LHCN-M2 (cell line): ENCODE measurements at regions not wholly inside any gene's neighbourhood (a gene's known extent, or its start where the extent isn't known, plus 50 kb on each side); places are given as distances from the start of the nearest gene placed in this dataset.
"Not testable (repeated sequence)": the region's sequence is repeated elsewhere in the genome, so short reads cannot be mapped to it uniquely, and the experiment has no call there.

Experiments used
- DNase-seq: peaks from one replicate; pipeline ENCODE4 v3.0.0-alpha.2; 2012; ENCODE audit warnings: low read depth

DNA sequence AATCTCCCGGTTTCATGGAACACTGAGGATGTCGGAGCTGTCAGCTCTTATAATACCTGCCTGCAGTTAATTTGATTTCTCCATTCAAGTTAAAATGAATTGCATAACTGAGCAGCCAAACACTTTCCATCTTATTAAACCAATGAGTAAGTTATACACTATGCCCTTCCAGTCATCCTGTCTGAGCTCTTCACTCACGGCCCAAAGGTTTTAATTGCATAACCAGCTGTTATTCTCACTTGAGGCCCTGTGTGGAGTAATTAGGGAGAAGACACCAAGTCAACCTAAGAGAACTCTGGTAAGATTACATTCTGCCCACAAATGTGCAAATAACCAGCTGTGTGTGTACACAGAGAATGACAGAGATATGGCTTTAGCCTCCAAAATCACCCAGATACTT, 303.5 kb downstream of the TBC1D4 start:
- peak; percentile 53 for DNase-seq

DNA sequence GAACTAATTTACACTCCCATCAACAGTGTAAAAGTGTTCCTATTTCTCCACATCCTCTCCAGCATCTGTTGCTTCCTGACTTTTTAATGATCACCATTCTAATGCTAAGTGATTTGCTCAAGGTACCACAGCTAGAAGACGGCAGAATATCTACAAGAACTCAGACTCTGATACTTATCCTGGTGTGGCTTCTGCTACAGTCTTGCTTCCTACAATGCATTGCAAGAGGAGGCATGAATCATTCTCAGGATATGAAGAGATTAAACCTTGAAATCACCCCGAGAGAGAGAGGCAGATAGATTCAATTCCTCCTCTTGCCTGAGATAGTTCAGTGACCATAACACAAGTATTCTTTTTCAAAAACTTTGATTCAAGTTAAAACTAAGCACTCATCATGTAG, 306.4 kb downstream of the TBC1D4 start:
- DNase-seq = no peak

DNA sequence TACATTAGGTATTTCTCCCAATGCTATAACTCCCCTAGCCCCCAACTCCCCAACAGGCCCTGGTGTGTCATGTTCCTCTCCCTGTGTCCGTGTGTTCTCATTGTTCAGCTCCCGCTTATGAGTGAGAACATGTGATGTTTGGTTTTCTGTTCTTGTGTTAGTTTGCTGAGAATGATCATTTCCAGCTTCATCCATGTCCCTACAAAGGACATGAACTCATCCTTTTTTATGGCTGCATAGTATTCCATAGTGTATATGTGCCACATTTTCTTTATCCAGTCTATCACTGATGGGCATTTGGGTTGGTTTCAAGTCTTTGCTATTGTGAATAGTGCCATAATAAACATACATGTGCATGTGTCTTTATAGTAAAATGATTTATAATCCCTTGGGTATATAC, 306.9 kb downstream of the TBC1D4 start:
- not testable (repeated sequence) for DNase-seq

DNA sequence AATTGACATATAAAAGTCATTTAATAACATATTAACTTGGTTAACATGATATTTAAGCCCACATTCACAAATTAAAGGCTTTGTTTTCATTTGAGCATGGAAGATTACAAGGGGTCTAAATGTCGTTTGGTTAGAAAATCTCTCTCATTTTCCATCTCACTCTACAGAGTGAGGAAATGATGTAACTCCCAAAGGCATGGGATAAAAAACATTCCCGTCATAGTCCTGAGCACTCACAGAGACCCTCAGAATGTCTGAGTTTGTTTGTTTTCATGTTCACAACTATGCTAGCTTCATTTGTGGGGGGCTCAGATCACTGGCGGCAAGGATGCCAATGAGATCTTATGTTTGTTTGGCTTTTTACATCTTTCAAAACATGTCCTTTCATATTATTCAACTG, 307.5 kb downstream of the TBC1D4 start:
- no peak for DNase-seq

DNA sequence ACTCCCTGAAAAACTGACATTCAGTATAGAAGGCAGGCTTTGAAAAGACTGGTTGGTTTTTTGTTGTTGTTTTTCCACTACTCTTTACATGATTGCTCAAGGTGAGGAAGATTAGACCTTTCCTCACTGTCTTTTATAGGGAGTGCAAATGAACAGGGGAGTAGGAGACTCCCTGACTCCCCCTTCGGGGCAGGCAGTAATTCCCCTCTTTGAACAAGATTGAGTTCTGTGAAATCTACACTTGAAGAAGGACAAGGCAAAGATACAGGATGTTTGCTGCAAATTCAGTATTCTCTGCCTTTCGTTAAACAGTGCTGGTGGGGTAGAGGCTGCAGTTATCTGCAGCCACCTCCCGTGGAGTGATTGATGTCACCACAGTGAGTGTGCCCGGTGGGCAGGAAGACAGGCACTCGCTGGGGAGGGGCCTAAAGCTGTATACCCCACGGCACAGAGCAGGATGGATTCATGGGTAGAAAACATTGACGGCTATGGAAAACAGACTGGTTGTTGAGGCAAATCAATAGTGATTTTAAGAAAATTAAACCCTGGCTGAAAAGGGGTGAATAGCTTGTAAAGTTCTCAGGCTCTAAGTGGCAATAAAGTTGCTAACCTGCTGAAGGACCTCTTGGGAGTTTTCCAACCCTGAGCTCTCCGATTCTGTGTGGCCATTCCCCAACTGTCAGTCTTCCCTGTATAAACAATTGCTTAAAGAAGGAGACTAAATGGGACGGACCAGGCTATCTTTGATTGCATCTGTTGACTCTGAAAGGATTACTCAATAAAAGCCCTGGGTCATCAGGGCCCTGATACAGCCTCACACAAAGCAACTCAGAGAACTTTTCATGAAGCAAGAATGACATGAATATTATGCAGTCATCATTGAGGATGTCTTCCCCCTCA, 308.3 kb downstream of the TBC1D4 start:
- DNase-seq = no peak

DNA sequence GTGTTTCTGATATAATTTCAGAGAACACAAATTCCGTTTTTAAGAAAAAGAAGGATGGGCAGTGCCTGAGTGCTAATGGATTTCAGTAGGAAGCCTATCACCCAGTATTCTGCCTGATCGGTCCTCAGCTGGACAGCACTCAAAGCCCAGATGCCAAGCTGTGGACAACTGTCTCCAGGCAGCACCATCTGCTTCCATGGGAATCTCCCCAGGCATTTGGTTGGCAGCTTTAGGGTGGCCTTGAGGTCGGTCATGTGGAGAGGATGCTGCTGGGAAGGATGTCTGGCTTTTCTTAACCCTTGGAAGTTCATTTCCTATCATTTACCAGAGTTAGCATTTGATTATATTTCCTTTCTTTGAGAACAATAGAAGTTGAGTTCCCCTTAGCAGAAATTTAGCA, 311.7 kb downstream of the TBC1D4 start:
- DNase-seq = no peak

DNA sequence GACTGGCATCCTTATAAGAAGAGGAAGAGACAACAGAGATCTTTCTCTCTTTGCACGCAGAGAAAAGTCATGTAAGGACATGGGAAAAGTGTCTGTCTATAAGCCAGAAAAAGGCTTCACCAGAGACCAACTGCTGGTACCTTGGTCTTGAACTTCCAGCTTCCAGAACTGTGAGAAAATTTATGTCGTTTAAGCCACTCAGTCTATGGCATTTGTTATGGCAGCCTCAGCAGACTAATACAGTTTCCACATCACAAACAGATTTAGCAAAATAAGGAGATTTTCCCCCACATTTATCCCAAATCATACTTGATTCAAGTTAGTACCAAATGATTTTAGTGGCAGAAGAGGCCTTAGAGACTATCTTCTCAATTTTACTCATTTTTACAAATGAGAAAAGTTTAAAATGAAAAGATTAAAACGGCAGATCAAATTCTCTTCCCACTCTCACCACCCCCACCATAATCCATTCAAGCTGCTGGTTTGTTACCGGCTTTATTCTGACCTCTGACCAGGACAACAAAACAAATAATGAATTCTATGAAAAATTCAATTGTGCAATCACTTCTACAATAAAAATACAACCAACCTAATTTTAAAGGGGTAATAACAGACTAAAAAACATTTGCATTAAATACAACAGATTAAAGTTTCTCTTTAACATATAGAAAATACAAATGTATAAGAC, 316.3 kb downstream of the TBC1D4 start:
- DNase-seq = no peak

DNA sequence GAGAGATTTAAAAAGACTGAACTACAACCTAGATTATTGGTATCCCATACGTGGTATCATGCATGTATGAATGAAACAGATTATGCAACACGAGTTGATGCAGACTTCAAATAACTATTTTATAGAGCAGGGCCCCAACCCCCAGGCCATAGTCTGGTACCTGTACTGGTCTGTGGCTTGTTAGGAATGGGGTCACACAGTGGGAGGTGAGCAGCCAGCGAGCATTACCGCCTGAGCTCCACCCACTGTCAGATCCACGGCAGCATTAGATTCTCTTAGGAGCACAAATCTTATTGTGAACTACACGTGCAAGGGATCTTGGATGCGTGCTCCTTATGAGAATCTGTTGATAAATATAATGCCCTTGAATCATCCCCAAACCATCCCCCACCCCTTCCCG, 320.2 kb downstream of the TBC1D4 start:
- DNase-seq = no peak

DNA sequence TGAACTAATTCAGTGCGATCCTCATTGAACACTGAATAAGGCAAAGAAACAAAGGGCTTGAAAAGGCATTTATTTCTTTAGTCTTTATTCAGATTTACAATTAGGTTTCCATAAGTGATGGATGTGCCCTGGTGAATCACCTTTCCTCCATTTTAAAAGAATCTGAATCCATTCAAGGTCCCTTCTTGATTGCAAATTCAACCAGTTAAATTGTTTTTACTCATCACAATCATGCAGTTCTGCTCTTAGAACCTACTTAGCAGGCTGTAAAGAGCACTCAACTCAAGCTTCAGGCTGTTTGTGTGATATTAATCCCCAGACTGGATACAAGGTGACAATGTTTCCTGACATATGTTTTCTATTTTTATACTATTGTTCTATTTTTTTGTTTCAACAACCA, 321.0 kb downstream of the TBC1D4 start:
- no peak for DNase-seq

DNA sequence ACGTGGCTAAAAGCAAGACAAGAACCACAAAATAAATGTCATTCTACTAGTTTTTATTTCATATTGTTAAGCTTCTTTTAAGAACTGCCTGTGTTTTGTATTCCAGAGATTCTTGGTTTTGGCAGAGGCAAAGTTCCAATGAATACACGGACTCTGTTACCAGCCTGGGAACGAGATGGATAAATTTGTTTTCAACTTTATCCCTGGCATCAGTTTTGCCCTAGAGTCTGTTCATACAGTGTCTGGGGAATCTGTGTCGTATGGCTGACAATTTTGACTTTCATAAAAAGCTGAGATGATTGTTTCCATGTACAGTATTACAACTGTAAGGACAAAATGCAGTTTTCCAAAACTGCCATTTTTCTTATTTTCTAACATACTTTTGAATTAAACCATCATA, 327.6 kb downstream of the TBC1D4 start:
- DNase-seq = no peak

DNA sequence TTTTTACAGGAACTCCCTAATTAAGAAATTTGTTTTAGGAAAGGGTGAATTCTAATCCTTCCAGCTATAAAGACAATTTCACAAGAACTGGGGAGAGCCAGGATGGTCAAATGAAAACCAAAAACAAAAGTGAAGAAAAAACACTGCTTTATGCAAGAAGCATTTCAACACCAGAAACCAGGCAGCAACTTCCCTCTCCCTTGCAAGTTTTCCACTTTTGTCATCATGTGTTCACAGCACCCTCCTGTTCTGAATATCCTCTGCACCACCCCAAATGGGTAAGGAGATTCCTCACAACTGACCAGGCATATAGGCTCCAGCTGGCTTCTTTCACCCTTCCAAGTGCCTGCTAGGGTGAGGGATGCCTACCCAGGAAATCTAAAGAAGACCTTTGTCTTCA, 328.1 kb downstream of the TBC1D4 start:
- no peak for DNase-seq

DNA sequence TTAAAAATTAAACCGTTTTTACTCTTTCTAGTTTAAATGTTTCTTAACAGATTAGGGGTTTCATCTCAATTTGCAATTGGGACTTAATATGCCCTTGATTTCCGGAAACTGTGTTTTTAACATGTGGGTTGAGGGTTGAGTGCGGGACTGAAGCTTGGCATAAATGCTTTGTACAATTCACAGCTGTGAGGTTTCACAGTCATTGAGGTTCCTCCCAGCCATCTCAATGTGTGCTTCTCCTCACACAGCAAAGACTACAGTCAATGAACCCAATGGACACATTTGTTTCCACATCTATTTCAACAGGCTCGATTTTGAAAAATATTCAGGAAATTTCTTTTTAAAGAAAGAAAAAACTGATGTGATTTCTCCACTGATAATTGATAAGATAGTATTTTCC, 328.6 kb downstream of the TBC1D4 start:
- DNase-seq = no peak

DNA sequence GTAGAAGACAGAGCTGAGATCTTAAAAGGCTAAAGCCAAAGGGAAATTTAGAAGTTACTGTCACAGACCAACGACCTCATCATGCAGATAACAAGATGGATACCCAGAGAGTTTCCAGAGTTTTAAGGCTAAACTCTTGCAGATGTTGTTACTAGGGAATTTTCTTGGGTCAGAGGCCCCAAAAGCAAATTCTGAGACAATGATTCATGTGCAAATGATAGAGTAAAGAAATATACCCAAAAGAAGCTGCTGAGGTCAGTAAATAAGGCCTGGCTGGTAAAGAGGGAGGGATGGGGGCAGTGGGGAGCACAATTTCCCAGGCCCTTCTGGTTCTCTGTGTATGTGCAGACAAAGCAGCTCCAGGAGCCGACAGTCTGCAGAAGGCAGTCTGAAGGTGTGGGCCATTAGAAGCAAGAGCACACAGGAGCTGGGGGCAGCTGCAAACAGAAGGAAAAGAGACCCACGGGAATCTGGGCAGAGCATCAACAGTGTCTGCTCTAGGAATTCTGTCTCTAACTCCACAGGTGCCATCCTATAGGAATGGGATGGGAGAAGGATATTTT, 330.8 kb downstream of the TBC1D4 start:
- DNase-seq = peak; percentile 53

DNA sequence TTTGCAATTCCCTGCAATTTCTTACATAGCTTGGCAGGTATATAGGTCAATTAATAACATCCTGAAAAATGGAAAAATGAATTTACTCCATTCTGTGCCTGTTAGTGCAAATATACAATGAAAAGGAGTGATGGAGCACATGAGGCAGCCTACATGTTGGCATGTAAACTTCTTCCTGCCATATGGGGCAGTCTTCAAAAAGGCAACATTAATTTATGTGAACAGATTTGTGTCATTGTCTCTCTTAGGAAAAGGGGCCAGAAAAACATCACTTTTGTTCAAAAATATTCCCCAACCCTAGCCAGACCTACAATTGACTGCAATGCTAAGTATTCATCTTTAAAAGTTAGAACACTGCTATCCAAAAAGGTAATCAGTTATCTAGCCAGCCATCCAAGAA, 332.2 kb downstream of the TBC1D4 start:
- DNase-seq = no peak

DNA sequence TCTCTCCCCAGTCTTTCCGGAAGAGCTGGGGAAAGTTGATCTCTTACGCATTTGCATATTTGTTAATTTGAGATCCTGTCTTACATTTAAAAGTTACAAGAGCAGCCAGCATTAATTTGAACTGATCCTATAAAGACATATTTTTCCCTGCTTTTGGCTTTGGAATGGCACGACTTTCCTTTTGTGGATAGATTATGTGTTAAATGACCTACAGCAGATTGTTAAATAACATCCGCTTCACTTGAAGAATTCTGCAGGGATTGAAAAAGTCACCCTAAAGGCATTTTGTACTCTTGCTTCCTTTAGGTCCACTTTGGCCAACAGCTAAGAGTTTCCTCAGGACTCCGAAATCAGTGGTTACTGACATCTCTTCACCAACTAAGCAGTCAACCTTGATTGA, 334.0 kb downstream of the TBC1D4 start:
- no peak for DNase-seq

DNA sequence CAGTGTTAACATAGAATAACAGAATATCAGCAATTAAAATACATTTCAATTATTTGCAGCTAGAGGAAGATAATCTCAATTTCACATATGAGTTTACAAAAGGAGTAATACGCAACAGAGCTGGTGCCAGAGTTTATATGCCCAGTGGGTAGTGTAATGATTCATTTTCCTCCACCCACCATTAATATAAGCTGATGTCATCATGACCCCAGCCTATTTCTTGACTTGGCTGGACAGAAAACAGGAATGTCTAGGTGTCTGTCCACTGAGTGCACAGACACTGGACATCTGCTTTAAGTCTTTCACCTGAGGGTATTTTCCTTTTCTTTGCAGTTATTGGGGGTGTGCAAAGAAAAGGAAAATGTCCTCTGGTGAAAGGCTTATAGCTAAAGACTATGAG, 335.5 kb downstream of the TBC1D4 start:
- no peak for DNase-seq

DNA sequence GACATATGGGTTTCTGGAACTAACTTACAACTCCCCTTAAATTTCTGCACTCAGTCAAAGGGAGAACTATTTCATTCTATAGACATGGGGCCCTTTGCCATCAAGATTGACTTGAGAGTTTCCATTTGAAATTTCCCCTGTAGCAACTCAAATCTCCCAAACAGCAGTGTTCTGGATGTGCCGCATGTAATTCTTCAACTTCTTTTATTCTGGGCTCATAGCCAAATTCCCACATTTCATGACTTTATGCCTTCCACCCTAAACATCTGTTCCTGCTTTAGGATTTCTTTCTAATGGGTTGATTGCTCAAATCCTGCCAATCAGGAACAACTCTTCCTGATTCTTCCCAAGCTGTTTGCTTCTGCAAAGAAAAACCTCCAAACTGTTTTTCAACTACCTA, 336.0 kb downstream of the TBC1D4 start:
- DNase-seq = peak; percentile 27

DNA sequence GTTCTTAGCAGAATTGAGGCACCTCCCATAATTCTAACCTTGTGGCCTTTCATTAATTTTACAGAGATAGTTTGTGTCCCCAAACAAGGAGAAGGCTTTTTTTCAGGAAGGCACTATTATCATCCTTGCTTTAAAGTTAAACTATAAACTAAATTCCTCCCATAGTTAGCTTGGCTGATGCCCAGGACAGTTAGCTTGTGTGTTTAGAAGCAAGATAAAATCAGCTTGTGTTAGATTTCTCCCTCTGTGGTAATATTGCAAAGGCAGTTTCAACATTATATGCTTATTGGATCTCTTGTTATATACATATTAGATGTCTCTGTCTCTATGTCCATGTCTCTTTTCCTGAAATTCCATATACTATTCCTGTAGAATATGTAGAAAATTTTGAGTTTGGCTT, 342.7 kb downstream of the TBC1D4 start:
- DNase-seq = no peak

DNA sequence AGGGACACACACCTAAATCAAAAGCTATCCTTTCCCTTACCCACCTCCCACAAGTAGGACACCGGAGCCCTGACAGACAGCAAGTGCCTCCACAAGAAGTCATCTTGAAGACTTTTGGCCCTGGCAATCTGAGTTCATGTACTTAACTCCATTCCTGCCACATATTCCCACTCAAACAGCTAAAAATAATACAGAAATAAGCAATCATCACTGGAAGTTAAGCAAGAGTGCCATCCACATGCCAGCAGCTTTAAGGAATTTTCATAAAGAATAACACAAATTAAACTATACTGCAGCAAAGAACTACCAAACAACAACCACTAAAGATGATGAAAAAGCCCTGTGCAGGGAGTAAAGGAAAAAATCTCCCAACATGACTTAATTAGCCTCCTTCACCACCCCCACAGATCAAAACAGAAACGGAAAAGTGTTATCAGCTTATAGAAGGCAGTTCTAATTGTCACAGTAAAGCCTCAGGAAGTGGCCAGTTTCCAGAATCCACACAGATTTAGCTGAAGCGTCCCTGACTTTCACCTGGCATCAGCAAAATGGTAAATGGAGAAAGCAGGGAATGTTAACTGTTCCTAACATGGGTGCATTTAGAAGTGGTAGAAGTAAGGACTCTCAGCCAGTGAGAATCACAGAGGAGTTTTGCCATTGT, 343.9 kb downstream of the TBC1D4 start:
- no peak for DNase-seq

DNA sequence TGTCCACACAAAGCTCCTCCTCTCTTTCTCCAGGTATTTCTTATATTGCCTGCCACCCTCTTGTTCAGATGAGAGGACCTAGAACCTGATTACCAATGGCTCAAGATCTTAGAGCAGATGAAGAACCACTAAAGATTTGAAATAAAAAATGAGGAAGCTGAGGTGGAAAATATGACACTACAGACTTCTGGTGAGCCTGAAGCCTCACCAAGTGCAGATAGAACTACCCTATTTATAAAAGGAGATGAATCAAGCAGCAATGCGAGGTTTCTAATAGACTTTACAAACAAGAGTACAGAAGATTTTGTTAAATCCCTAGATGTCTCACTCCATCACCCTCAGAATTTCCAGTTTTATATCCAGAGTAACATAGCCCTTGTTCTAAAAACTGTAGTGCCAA, 345.8 kb downstream of the TBC1D4 start:
- DNase-seq = peak; percentile 31

DNA sequence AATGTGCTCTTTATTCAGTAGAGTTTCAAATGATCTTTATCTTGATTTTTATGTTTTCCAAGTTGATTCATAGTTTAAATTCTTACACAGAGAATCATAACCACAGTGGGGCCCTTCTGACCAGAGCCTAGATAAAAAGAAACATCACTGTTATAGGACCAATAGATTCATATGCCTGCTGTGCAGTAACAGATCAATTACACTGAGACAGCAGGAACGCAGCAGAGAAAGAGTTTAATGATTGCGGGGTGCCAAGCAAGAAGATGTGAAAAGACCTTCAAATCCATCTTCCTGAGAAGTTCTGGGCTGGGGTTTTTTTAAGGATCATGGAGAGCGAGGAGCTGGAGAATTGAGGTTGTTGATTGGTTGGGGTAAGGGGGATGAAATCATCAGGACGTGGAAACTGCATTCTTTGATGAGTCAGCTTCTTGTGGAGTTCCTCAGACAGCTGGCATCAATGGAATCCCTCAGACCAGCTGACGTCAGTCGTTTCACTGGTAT, 346.6 kb downstream of the TBC1D4 start:
- DNase-seq = peak; percentile 99
